Hematopoietic multipotent progenitor cell treated with erythropoietin and hydrocortisone succinate and interleukin-3 and kit ligand, for 15 days (in vitro differentiated cells): ENCODE measurements at regions not wholly inside any gene's neighbourhood (a gene's known extent, or its start where the extent isn't known, plus 50 kb on each side); places are given as distances from the start of the nearest gene placed in this dataset.
"Not testable (repeated sequence)": the region's sequence is repeated elsewhere in the genome, so short reads cannot be mapped to it uniquely, and the experiment has no call there.

ENCODE experiments used
- DNase-seq: peaks from one replicate; pipeline ENCODE4 v3.0.0-alpha.2; 2015; ENCODE audit warnings: low spot score

DNA sequence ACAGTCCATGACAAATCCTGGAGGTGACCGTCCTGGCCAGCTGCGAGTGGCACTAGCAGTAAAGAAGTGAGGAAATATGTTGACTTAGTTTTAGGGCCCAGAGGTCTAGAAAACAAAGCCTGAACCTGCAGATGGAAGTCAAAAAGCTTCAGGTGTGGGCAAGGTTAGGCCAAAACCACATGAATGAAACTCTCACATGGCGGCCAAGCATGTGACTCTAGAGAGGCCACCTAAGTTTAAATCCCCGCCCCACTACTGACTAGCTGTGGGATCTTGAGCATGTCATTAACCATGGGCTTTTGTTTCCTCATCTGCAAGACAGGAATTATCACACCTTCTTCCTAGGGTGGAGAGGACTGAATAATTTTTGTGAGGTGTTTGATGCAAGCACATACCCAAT lies 148.2 kb upstream of the DAB1 start:
- no peak for DNase-seq

DNA sequence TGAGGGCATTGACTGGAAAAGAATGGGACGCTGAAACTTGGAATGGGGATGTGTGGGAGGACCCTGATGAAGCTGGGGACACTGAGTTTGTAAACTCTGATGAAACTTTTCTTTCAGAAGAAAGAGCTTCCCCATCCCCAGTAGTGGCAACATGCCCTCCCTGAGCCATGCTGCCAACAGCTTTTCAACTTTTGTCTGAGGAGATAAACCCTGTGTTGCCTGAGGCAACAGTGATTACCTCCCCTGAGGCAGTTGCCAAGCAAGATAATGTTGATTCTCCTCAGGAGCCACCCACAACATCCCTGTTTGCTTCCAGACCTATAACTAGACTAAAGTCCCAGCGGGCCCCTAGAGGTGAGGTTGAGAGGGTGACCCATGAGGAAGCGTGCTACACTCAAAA lies 134.2 kb upstream of the DAB1 start:
- DNase-seq: not testable (repeated sequence)

DNA sequence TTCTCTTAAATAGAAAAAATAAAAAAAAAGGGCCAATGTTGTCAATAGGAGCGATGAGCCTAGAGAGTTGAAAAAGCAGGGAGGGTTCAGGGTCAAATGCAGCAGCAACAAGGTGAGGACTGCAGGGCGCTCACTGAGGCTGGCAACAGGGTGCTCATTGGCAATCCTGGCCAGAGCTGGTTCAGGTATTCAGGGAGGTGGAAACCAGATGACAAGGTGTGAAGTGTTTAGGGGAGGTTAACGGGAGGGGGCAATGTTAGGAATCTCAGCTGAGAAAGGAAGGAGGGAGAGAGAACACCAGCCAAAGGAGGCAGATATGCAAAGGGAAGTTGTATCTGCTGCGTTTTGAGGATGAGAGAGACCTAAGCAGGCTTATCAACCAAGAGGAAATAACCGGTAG lies 129.8 kb upstream of the DAB1 start:
- no peak for DNase-seq

DNA sequence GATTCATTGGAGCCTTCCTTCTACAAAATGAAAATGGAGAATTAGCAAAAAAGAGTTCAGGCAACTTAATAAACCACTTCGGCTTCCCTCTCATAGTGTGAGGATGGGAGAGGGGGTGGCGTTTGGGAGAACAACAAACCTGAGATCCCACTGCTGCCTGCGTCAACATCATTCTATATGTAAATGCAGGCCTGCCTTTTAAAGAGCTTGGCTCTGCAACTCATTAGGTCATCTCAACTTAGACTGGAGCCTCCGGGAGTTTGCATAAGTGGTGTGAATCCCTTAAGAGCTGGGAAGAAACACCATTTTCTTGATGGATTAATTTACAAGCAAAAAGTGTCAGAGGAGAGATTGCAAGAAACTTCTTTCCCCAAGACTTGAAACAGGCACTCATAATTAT lies 127.6 kb upstream of the DAB1 start:
- DNase-seq: no peak

DNA sequence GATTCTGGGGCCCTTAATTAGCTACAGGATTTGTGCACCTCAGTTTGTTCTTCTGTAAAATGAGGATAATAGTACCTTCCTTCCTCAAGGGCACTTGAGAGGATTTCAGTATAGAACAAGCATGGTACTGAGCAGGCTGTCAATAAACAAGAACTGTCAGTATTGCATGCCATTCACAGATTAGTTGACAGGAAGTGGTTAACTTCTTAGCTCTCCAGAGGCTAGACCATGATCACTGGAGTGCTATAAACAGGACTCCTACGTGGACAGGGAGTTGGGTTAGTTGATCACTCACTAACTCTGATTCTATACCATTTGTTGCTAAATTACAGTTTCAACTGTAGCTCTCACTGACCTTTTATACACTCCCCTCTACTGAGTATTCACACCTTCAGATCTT lies 126.2 kb upstream of the DAB1 start:
- DNase-seq: no peak

DNA sequence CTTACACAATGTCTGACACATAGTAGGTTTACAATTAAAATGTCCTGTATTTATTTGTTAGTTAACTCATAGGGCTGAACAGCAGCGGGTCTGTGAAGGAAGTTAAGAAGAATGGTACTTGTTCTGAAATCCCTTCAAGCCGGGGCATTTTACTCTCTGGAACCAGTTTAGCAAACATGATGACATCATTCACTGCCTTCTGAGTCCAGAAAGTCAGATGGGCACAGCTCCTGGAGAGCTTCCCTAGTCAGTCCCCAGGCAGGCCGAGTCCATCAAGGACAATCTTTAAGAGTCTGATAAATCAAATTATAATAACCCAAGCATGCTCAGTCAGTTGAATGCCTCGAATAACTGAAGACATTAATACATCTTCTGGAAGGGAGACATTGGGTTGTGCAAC lies 125.4 kb upstream of the DAB1 start:
- DNase-seq: no peak

DNA sequence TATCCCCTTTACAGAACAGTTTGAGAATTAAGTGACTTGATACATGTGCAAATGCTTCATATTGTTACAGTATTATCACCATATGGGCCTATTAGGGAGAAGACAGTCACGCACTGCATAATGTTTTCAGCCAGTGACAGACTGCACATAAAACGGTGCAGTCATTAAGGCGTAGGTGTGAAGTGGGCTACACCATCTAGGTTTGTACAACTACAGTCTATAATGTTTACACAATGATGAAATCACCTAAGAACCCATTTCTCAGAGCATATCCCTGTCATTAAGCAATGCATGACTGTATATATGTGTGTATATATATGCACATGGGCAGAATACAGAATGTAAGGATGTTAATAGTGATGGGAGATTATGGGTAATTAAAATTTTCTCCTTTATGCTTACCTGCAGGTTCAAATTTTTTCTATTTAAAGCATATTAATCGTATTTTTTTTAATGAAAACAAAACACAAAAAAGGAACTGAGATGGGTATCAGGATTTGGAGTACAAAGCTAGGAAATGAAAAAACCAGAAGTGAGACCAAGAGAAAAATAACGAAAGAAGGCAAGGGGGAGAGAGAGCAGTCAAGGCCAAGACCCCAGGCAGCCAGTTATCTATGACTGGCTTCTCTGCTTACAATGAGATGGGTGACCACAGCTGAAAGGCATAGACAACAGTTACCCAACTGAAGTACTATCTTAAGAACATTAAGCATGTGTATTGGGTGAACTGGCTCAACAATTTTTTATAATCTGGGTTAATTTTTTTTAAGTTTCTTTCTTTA lies 122.9 kb upstream of the DAB1 start:
- no peak for DNase-seq

DNA sequence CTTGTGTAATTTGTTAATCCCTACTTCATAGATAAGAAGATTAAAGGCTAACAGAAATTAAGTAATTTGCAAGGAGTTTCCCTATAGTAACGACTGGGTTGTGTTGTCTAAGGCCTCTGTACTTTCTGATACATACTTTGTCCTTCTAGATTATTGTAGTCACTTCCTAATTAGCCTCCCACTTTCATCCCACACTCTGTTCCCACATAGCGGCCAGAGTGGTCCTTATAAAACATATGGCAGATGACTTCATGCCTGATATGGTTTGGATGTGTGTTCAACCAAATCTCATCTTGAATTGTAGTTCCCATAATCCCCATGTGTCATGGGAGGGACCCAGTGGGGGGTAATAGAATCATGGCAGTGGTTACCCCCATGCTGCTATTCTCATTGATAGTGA lies 120.5 kb upstream of the DAB1 start:
- no peak for DNase-seq

DNA sequence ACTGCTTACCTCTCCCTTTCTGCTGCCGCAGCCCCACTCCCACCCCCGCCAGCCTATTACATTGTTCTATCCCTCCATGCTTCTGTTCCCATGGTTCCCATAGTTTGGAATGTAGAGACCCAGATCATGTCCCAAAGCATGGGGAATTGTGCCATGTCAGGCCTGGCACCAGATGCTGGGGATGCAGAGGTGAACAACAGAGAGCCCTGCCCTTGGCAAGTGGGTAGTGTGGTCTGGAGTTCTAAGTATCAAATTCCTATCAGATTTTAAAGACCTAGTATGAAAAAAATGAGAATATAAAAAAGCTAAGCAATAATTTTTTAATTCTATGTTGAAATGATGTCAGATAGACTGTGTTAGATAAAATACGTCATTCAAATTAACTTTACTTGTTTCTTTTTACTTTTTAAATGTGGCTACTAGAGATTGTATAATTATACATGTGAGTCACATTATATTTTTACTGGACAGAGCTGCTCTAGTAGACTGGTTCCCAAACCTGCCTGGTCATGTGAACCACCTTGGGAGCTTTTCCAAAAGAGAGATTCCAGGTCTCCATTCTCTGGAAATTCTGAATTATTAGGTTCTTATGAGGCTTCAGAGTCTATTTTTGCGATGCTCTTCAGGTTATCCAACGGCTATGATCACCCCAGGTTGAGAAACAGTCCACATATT lies 113.0 kb upstream of the DAB1 start:
- no peak for DNase-seq

DNA sequence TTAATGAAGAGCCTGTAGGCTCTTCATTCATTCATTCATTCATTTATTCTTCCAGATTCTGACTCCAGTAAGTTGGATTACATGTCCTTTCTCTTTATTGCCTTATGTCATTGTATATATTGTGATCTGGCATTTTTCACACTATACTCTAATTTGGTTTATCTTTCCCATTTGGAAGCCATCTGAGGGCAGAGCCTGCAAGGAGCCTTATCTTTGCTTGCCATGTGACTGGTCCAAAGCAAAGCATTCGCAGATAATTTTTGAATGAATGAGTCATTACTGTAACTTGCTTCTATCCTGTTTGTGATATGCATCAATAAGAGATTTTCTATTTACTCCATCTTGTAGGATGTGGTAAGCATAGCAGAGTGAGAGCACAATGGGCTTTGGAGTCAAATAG lies 108.4 kb upstream of the DAB1 start:
- no peak for DNase-seq

DNA sequence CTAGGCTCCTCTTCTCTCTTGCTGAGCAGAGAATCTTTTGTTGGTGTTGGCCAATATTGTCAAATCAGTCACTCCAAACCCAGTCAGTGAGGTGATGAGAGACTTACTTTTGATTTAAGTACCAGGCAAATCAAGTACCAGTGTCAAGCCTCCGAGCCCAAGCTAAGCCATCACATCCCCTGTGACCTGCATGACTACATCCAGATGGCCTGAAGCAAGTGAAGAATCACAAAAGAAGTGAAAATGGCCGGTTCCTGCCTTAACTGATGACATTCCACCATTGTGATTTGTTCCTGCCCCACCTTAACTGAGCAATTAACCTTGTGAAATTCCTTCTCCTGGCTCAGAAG lies 107.0 kb upstream of the DAB1 start:
- not testable (repeated sequence) for DNase-seq

DNA sequence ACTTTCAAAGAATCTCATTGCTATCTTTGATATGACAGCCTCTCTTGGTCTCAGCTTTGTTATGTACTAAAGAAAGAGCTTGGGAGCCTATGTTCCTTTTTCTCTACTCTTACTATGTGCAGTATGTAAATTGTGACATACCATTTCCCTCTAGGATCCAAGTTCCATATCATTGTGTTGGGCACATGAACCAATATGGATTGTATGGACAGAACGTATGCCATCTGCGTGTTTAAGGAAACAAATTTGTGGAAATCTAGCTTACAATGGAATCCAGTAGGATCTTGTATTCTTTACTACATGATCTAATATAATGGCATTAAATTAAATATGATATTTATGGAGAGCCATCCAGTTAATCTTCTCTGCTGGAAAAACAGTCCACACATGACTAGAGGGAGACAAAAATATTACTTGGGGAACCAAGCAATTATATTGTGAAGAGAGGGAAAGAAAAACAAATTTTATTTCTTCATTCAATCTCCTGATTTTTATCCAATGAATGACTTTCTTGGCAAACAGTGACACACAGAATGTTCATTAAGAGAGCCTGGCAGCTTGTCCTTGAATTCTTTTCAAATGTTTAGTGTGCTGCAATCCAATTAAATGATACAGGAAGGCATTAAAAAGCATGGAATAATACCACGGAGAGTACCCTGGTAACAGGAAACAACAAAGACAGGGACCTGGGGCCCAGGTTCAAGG lies 106.5 kb upstream of the DAB1 start:
- no peak for DNase-seq

DNA sequence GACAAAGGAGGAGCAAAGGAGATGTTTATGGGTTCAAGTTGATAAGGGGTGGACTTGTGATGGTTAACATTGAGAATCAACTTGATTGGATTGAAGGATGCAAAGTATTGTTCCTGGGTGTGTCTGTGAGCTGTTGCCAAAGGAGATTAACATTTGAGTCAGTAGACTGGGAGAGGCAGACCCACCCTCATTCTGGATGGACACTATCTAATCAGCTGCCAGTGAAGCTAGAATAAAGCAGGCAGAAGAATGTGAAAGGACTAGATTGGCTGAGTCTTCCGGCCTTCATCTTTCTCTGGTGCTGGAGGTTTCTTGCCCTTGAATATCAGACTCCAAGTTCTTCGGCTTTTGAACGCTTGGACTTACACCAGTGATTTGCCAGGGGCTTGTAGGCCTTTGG lies 98.7 kb upstream of the DAB1 start:
- no peak for DNase-seq

DNA sequence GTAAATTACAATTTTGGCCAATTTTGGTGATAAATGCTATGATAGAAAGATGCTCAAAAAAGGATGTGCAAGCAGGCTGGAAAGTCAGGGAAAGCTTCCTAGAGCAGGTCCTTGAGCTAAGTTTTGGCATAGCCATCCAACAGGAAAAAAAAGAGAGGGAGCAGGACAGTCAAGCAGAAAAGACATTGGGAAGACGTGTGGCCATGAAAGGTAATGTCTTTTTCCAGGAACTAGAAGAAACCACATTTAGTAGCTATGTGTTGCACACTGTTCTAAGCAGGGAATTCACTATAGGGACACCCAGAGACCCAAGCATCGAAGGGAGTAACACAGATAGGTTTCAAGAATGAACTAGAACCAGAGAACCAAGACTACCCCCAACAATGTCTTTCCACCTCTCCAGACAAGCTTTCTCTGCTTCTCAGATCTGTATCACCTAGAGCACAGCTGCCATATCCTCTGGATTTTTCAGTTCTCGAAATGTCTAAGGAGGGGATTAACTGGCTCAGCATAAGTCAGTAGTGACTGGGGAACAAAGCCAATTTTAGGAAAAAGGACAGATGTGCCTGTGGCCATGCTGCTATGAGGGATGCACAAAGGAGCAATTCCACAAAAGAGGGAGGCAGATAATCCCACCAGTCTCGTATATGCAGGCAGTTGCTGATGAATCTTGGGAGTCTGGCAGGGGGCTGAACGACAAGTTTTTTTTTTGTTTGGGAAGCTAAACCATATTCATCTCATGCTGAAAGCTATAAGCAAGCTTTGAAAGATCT lies 97.1 kb upstream of the DAB1 start:
- no peak for DNase-seq

DNA sequence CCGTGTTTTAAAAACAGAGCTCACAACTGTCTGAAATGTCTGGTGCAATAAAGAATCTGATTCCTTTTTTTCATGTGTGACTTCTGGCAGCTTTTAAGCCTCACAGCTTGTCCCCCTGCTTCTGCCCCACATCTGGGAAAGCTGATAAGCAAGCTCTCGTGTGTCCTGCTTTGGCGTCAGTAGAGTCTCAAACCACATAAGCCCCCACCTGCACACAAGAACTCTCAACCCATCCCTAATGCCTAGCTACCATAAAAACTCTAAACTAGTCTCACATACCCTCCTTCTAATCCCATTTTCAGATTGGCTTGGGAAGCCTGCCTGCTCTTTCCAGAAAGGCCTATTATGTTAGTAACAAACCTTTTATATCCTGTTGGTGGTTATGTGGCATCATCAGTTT lies 94.6 kb upstream of the DAB1 start:
- DNase-seq: no peak

DNA sequence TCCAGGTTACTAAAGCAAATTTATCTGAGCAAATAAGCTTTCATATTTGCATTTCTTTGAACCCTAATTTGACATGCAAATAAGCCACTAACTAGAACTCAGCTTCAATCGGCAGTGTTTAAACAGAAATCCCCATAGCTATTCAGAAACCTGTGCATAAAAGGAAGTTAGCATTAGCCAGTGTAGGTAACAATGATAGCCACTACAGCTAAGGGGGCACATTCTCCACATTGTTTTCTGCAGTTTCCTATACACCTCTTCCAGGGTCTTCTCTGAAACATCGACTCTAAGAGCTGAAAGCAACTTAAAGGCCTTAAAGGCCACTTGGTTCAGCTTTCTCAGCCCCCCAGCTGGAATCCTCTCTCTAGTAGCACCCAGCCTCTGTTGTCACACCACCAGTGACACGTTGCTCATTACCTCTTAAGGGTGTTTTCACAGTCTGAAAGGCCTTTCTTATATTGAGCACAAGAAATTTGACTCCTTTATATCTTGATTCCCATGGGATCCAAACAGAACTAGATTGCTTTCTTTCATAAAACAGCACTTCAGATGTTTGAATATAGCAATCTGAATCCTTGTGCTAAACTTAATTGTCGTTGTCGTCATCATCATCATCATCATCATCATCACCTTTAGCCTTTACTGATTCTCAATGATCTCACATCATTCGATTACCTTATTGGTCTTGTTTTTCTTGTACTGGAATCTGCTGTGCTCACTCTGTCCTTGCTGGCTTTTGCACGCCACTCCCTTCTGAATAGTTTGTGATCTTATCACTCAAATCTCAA lies 93.9 kb upstream of the DAB1 start:
- no peak for DNase-seq

DNA sequence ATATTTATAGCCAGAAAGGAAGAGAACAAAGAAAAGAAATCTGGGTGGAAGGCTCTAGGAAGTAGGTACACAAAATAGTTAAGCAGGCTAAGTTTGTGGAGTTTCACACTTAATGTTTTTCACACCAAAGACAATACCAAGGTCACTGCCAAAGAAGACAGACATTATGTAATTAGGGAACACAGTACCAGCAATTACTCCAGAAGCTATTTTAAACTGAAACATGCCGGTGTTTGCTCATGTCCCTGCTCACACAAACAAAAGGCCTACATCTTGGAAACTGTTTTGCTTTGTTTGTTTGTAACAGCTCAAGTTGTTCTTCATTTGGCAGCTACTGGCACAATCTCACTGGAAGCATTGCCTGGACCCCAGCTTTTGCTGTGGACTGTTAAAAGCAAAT lies 88.5 kb upstream of the DAB1 start:
- DNase-seq: no peak

DNA sequence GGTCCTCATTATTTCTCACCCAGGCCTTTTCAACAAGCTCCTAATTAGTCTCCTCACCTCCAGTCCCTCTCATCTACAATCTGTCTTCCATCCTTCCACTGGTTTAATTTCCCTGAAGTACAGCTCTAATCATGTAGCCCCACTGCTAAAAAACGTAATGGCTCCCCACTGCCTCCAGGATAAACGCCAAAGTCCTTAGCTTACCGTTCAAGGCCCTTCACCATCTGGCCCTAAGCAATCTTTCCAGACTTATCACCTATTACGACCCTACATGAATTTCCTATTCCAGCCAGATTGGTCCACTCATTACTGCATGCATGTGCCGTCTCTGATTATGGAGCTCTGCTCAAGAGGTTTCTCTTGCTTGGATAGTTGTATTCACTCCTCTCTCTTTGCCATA lies 83.1 kb upstream of the DAB1 start:
- DNase-seq: no peak

DNA sequence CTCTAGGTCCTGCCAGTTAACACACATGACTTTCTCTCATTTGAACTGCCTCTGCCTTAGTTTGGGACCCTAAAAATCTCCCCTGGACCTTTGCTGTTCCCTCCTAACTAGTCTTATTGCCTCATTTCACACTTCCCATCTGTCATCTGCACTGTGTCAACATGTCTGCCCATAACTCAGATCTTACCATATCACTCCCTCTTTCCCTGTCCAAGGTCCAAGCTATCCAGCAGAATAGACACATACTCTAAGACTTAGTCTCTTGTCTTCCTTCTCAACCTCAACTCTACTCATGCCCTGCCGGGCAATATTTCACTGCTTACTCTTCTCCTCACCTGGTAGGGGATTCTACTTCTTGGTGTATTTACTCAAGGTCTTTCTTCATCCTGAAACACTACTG lies 79.5 kb upstream of the DAB1 start:
- DNase-seq: no peak

DNA sequence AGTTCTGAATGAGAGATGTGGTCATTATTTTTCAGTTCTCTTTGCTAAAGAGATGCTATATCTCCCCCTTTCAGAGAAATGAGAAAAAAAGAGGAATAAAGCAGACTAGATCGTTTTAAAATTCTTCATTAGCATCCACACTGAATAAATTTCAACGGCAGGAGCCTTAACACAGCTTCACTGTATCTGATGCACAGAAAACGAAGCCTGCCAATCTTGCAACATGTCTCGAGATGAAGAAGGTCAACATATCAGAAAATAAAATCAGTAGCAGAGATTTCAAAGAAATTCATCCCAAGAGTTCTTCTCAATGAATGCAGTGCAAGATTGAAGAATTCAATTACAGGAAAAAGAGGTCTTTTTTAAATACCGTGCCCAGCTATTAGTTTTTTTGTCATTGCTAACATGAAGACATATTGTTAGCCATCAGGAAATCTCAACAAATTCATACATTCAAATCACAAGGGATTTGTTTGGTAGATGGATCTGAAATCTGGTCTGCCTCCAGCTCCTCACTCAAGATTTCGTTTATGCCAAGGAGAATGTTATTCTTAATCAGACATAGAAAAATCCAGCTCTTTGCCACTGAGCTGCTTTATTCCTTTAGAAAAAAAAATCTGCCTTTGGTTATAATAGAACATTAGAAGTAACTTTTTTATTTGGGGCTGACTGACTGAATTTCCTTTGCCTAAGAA lies 76.4 kb upstream of the DAB1 start:
- no peak for DNase-seq

DNA sequence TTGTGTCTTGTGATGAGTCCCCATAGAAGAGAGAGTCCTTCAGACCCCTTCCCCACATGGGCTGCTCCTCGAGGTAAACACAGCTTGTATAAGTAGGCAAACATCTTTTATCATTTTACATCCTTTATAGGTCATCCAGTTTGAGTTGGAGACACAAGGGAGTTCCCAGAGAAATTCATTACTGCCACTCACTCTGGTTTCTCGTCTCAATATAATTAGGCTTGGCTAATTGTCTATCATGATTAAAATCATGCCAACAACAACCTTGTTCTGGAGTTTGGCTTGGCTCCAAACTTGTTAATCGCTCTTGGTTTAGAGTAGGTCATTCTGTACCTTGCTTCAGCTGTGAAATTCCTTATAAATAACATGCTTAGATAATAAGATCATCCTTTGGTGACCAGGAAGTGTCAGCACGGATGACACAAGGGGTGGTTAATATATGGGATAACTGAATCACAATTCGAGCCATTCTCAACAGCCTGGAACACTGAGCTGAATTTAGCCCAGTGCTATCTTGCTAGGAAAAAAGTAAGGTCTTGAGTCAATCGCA lies 70.7 kb upstream of the DAB1 start:
- DNase-seq: no peak
